MM.1S (cell line): ENCODE measurements at regions not wholly inside any gene's neighbourhood (a gene's known extent, or its start where the extent isn't known, plus 50 kb on each side); places are given as distances from the start of the nearest gene placed in this dataset.

Source experiments
- EZH2 ChIP-seq: fragments of 300-600 bp; sonication (generic); optimal IDR thresholded peaks from 2 replicates; pipeline ENCODE3; 2017; ENCODE audit warnings: low read depth, mild to moderate bottlenecking, antibody characterized with exemption, low read length, mixed read lengths
- EZH2phosphoT487 ChIP-seq: fragments of 300-600 bp; sonication (generic); IDR thresholded peaks from 2 replicates; pipeline ENCODE4 v1.6.1; 2018; ENCODE audit warnings: antibody characterized with exemption, low read length
- TF ChIP-seq, protein P1 (sequence below): fragments of 300-600 bp; sonication (generic); IDR thresholded peaks from 2 replicates; pipeline ENCODE4 v1.5.1; 2016; ENCODE audit warnings: antibody characterized with exemption, low read length, mixed read lengths

DNA sequence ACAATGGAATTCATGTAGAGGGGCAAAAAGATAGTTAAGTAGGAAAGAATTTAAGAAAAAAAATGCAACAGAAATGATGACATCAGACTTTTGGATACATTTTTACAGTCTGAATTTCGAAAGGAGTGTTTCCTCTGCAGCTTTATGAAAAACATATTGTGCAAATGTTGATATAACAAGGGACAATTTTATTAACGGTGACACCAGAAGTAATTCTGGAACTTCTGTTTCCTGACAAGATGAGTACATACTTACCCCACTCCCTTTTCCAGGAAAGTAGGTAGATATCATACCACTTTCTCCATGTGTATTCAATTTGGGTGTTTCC, 369.6 kb downstream of the FBXO15 start:
- no peak for TF ChIP-seq EZH2
- TF ChIP-seq, protein P1, sequence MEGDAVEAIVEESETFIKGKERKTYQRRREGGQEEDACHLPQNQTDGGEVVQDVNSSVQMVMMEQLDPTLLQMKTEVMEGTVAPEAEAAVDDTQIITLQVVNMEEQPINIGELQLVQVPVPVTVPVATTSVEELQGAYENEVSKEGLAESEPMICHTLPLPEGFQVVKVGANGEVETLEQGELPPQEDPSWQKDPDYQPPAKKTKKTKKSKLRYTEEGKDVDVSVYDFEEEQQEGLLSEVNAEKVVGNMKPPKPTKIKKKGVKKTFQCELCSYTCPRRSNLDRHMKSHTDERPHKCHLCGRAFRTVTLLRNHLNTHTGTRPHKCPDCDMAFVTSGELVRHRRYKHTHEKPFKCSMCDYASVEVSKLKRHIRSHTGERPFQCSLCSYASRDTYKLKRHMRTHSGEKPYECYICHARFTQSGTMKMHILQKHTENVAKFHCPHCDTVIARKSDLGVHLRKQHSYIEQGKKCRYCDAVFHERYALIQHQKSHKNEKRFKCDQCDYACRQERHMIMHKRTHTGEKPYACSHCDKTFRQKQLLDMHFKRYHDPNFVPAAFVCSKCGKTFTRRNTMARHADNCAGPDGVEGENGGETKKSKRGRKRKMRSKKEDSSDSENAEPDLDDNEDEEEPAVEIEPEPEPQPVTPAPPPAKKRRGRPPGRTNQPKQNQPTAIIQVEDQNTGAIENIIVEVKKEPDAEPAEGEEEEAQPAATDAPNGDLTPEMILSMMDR = no peak
- TF ChIP-seq EZH2phosphoT487 = no peak
